GM12878 (cell line): ENCODE measurements at regions not wholly inside any gene's neighbourhood (a gene's known extent, or its start where the extent isn't known, plus 50 kb on each side); places are given as distances from the start of the nearest gene placed in this dataset.

Experiments
- CREM ChIP-seq: IDR thresholded peaks from 2 replicates; pipeline ENCODE4 v1.6.1; 2014; ENCODE audit warnings: antibody characterized with exemption, low read depth
- ESRRA ChIP-seq: IDR thresholded peaks from 2 replicates; pipeline ENCODE4 v1.6.1; 2012; ENCODE audit warnings: mild to moderate bottlenecking, low read length, improper control_type of control experiment
- MYC ChIP-seq: IDR thresholded peaks from 2 replicates; pipeline ENCODE4 v1.6.1; 2011; ENCODE audit warnings: mild to moderate bottlenecking, low read length, moderate library complexity, inconsistent platforms; ENCODE audit not compliant: insufficient read depth, insufficient replicate concordance, insufficient read length, severe bottlenecking
- TF ChIP-seq, protein P1 (sequence below): fragments of 450-650 bp; IDR thresholded peaks from 2 replicates; pipeline ENCODE4 v1.6.1; 2017; ENCODE audit warnings: mild to moderate bottlenecking, low read depth, inconsistent platforms; ENCODE audit not compliant: poor library complexity, severe bottlenecking

DNA sequence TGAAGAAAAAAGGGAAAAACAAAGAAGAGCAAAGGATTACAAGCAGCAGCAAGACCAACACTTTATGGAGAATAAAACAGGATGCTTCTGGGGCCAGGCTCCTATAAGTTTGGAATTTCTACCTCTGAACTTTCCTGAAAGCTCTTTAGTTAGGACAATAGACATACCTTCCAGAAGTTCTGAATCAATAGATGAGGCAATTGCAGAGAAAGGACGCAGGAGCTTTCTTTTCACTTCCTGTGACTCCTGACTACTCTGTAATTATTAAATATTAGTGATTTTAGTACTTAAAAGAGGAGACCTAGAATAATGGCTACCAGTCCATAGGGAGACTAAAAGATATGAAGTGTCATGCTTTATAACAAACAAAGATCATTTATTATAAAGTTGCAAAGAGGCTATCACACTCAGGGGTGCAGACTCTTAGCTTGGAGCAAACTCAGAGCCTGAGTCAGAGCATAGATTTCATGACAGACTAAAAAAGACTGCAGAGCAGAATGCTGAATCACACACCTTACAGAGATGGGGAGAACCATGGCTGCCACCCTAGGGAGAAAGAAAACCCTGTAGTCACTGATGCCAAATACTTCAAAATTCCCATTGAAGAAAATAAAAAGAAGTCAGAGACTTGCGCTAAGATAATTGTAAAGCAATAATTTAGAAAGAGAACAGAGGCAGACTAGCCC is 52.5 kb upstream of the FAM136A start (continued):
- TF ChIP-seq ESRRA (no peak), MYC (no peak), CREM (no peak)
- TF ChIP-seq, protein P1, sequence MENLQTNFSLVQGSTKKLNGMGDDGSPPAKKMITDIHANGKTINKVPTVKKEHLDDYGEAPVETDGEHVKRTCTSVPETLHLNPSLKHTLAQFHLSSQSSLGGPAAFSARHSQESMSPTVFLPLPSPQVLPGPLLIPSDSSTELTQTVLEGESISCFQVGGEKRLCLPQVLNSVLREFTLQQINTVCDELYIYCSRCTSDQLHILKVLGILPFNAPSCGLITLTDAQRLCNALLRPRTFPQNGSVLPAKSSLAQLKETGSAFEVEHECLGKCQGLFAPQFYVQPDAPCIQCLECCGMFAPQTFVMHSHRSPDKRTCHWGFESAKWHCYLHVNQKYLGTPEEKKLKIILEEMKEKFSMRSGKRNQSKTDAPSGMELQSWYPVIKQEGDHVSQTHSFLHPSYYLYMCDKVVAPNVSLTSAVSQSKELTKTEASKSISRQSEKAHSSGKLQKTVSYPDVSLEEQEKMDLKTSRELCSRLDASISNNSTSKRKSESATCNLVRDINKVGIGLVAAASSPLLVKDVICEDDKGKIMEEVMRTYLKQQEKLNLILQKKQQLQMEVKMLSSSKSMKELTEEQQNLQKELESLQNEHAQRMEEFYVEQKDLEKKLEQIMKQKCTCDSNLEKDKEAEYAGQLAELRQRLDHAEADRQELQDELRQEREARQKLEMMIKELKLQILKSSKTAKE, result no peak
